Transverse colon (tissue), 4 donors: ENCODE measurements at regions not wholly inside any gene's neighbourhood (a gene's known extent, or its start where the extent isn't known, plus 50 kb on each side); places are given as distances from the start of the nearest gene placed in this dataset.

Source experiments
- DNase-seq: peaks from one replicate; pipeline ENCODE4 v3.0.0-alpha.2; 2019
- H3K27ac ChIP-seq, 4 donors: fragments of 200-600 bp; sonication (generic); 2 replicates each; pipeline ENCODE4 v1.5.1; 2016 to 2018; ENCODE audit warnings: inconsistent platforms in 4 of 4
- H3K27me3 ChIP-seq: fragments of 200-600 bp; sonication (generic); 2 replicates; pipeline ENCODE4 v1.5.1; 2017; ENCODE audit warnings: inconsistent platforms
- H3K36me3 ChIP-seq, 4 donors: fragments of 200-600 bp; sonication (generic); 2 replicates each; pipeline ENCODE4 v1.5.1; 2017 to 2019; ENCODE audit warnings: inconsistent platforms in 4 of 4
- H3K4me1 ChIP-seq, 4 donors: fragments of 200-600 bp; sonication (generic); 2 replicates each; pipeline ENCODE4 v1.5.1; 2017 to 2020; ENCODE audit warnings: inconsistent platforms in 4 of 4
- H3K4me3 ChIP-seq, 4 donors: fragments of 200-600 bp; sonication (generic); 1 replicate in 1 of 4; 2 replicates in 3 of 4; pipeline versions ENCODE4 v1.5.1 to v1.6.1; 2017 to 2019; ENCODE audit warnings: inconsistent platforms in 4 of 4
- H3K9me3 ChIP-seq, 2 donors: fragments of 200-600 bp; sonication (generic); 2 replicates each; pipeline ENCODE4 v1.5.1; 2017 to 2019; ENCODE audit warnings: inconsistent platforms in 2 of 2
- CTCF ChIP-seq, 5 experiments: fragments of 200-600 bp in 3 of 5; fragments of 450-650 bp in 2 of 5; sonication (generic) in 3 of 5; IDR thresholded peaks; 1 replicate in 2 of 5; 2 replicates in 3 of 5; pipeline ENCODE4 v1.5.1; 2016 to 2017; ENCODE audit warnings: antibody characterized with exemption in 5 of 5, inconsistent platforms in 3 of 5, mild to moderate bottlenecking in 2 of 5, moderate library complexity in 1 of 5
- EP300 ChIP-seq: sonication (generic); formaldehyde crosslinking; IDR thresholded peaks from one replicate; pipeline ENCODE4 v1.6.1; 2017; ENCODE audit warnings: antibody characterized with exemption, low read depth
- POLR2A ChIP-seq: fragments of 450-650 bp; IDR thresholded peaks from one replicate; pipeline ENCODE4 v1.6.1; 2016; ENCODE audit warnings: antibody characterized with exemption, mild to moderate bottlenecking, moderate library complexity
- POLR2AphosphoS5 ChIP-seq, 3 donors: sonication (generic); formaldehyde crosslinking; IDR thresholded peaks; one replicate each; pipeline ENCODE4 v1.6.1; 2016; ENCODE audit warnings: antibody characterized with exemption in 3 of 3
- WGBS, 2 donors: methylation state at CpG; one replicate each; pipeline ENCODE4 v1.1.5; 2018; ENCODE audit warnings: low coverage in 1 of 2; 5-methylcytosine and 5-hydroxymethylcytosine counted together
- in situ Hi-C, 4 donors: fragments of 200-750 bp; cut with MboI; loops; one replicate each; pipeline versions ENCODE4 v1.15.0 to v1.15.1; 2017; ENCODE audit warnings: low sequenced_read_pairs in 3 of 4, low pct_ligation_motif_present in 1 of 4, low pct_unique_long_range_greater_than_20kb in 1 of 4
- intact Hi-C: fragments of 100-400 bp; cut with DNase I; formaldehyde crosslinking; loops from one replicate; pipeline ENCODE4 v1.15.1; 2023; ENCODE audit warnings: low total_unique reads

DNA sequence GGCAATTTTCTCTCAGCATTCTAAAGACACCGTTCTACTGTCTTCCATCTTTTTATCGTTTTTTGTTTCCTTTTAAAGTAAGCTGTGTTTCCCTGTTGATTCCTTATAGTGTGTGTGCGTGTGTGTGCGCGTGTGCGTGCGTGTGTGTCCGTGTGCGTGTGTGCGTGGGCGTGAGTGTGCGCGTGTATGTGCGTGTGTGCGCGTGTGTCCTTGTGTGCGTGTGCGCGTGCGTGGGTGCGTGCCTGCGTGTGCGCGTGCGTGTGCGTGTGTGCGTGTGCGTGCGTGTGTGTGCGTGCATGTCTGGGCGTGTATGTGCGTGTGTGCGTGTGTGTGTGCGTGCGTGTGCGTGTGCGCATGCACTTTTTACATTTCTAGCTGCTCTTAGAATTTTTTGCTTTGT lies 1033.7 kb downstream of the BRD1 start:
- in situ Hi-C loops: no loop called here
- Histone ChIP-seq H3K4me3 (no peak overlapping the region), H3K36me3 (no peaks in the 10 kb centered on the region), H3K27ac (no peak overlapping the region), H3K4me1 (no peaks in the 10 kb centered on the region), H3K27me3 (no peaks in the 10 kb centered on the region), H3K9me3 (no peaks in the 10 kb centered on the region)
- intact Hi-C loops: no loop called here
- WGBS, 2 donors: 85 to 92% methylated on average over 4 to 30 of the region's 37 CpGs
- TF ChIP-seq EP300 (no peak), CTCF (IDR thresholded peaks at IDR 0.05) (no peak), POLR2A (no peak), POLR2AphosphoS5 (IDR thresholded peaks at IDR 0.05) (no peak)
- no peak for DNase-seq

DNA sequence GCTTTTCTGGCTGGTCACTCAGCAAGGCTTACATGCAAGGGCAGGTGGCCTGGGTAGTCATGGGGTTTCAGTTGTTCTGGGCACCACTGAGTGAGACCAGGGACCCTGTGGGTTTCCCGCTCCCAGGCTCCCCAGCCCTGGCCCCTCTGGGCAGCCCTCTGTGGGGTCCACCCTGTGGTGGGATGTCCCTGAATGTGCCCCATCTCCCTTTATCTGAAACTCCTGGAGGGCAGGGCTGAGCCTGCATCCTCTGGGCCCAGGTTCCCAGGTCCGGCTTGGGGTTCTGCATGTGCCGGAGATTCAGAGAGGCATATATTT lies 1041.0 kb downstream of the BRD1 start:
- in situ Hi-C loops: no loop called here

GRCh38 chr22:48785792-48786678 lies 1041.6 kb downstream of the BRD1 start:
- Histone ChIP-seq H3K4me3 (no peak overlapping the region), H3K27ac (no peak overlapping the region), H3K9me3 (no peaks in the 10 kb centered on the region), H3K4me1 (no peaks in the 10 kb centered on the region), H3K27me3 (no peaks in the 10 kb centered on the region), H3K36me3 (no peaks in the 10 kb centered on the region)
- TF ChIP-seq EP300 (no peak), CTCF (IDR thresholded peaks at IDR 0.05) (no peak)
- in situ Hi-C loops: no loop called here
- intact Hi-C loops: no loop called here
- WGBS, 2 donors: 49 to 77% methylated on average over 4 to 13 of the region's 14 CpGs
- DNase-seq: no peak

More for the DNA sequence above, 1041.0 kb downstream of the BRD1 start:
- Histone ChIP-seq H3K27ac (no peak overlapping the region), H3K9me3 (no peaks in the 10 kb centered on the region), H3K36me3 (no peaks in the 10 kb centered on the region), H3K4me3 (no peak overlapping the region), H3K27me3 (no peaks in the 10 kb centered on the region), H3K4me1 (no peaks in the 10 kb centered on the region)
- TF ChIP-seq CTCF (IDR thresholded peaks at IDR 0.05) (no peak), EP300 (no peak)
- intact Hi-C loops: no loop called here
- no peak for DNase-seq
- 91% methylated on average over 3 of the region's 3 CpGs; no CpG with 5 or more reads in 1 of the 2 donors for WGBS, 2 donors

- Histone ChIP-seq H3K27me3 (no peaks in the 10 kb centered on the region), H3K4me3 (no peak overlapping the region), H3K9me3 (no peaks in the 10 kb centered on the region), H3K27ac (no peak overlapping the region), H3K36me3 (no peaks in the 10 kb centered on the region), H3K4me1 (no peaks in the 10 kb centered on the region)
- in situ Hi-C loops: no loop called here
- WGBS, 2 donors: 85% methylated on average over 21 of the region's 21 CpGs; no CpG with 5 or more reads in 1 of the 2 donors
- TF ChIP-seq CTCF (IDR thresholded peaks at IDR 0.05): no peak
- TF ChIP-seq EP300: no peak
- TF ChIP-seq POLR2AphosphoS5 (IDR thresholded peaks at IDR 0.05): no peak
- no peak for TF ChIP-seq POLR2A
- DNase-seq: no peak
- intact Hi-C loops: no loop called here
Measured at GRCh38 chr22:48784701-48785503, 1042.8 kb downstream of the BRD1 start.
